ENCODE measurements at regions not wholly inside any gene's neighbourhood (a gene's known extent, or its start where the extent isn't known, plus 50 kb on each side); places are given as distances from the start of the nearest gene placed in this dataset.

DNA sequence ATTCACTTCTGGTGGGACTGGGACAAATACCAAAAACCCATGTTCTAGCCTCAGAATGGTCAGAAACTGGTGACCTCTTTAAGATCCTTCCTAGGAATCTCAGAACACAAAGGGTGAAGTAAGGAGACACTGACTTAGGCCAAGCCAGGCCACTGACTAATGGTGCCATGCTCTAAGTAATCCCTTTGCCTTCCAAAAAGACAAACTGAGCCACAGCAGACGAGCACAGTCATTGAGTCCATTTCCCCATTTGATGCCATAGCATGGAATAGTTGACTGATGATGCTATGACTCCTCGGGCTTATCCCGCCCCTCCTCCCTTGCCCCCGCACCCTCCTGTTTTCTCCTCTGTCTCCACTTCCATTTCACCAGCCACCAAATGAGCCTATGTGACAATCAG lies 145.8 kb upstream of the ZNF648 start:
- peaks cover 4 to 5% of the 10 kb centered on the region in 2 experiments; a peak in 2 of 5 replicates for H3K4me1 ChIP-seq (replicated peaks in 1 of 2; ENCODE audit: control insufficient read depth in 2 of 2, insufficient read depth in 2 of 2, low read length in 2 of 2)
- H3K9me3 ChIP-seq (replicated peaks; ENCODE audit: control insufficient read depth, insufficient read depth, low read depth, low read length), result no peaks in the 10 kb centered on the region
- H3K4me2 ChIP-seq (ENCODE audit: insufficient read depth, low read length), result no peak overlapping the region
- TF ChIP-seq MTA3 (IDR thresholded peaks at IDR 0.05; ENCODE audit: borderline replicate concordance) (no peak), RAD21 (CRISPR knock-in tag; conservative IDR thresholded peaks at IDR 0.05 in 1 of 2, IDR thresholded peaks at IDR 0.05 in 1 of 2) (no peak), ZNF165 (CRISPR knock-in tag; IDR thresholded peaks at IDR 0.05; ENCODE audit: borderline replicate concordance) (no peak)
- TF ChIP-seq, protein P1, sequence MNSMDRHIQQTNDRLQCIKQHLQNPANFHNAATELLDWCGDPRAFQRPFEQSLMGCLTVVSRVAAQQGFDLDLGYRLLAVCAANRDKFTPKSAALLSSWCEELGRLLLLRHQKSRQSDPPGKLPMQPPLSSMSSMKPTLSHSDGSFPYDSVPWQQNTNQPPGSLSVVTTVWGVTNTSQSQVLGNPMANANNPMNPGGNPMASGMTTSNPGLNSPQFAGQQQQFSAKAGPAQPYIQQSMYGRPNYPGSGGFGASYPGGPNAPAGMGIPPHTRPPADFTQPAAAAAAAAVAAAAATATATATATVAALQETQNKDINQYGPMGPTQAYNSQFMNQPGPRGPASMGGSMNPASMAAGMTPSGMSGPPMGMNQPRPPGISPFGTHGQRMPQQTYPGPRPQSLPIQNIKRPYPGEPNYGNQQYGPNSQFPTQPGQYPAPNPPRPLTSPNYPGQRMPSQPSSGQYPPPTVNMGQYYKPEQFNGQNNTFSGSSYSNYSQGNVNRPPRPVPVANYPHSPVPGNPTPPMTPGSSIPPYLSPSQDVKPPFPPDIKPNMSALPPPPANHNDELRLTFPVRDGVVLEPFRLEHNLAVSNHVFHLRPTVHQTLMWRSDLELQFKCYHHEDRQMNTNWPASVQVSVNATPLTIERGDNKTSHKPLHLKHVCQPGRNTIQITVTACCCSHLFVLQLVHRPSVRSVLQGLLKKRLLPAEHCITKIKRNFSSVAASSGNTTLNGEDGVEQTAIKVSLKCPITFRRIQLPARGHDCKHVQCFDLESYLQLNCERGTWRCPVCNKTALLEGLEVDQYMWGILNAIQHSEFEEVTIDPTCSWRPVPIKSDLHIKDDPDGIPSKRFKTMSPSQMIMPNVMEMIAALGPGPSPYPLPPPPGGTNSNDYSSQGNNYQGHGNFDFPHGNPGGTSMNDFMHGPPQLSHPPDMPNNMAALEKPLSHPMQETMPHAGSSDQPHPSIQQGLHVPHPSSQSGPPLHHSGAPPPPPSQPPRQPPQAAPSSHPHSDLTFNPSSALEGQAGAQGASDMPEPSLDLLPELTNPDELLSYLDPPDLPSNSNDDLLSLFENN (IDR thresholded peaks at IDR 0.05; ENCODE audit: low read depth in 2 of 2, low read length in 2 of 2), result no peak
- CTCF ChIA-PET (ENCODE audit: low intra/inter-chr PET ratio), result no interaction called here
- peak overlapping the region; percentile 3; the same call in 1 of the 2 replicates for H2AFZ ChIP-seq (ENCODE audit: low read depth, low read length)
- POLR2A ChIA-PET, result interaction anchor here (0.6 to 2.4 kb wide), 2 partner anchors 10 to 182 kb away, joined by 4 to 6 read pairs; no protein-coding TSS in a partner anchor
- H3K36me3 ChIP-seq (ENCODE audit: control insufficient read depth, insufficient read depth, low read length), result no peaks in the 10 kb centered on the region
- FAIRE-seq (no peak), DNase-seq (ENCODE audit: extremely low read depth in 1 of 4, low spot score in 3 of 4) (no peak), ATAC-seq (no peak)
- WGBS (ENCODE audit: insufficient coverage, low coverage, missing lambda C conversion rate), result 69% methylated on average over 4 of the region's 4 CpGs
- H4K20me1 ChIP-seq (replicated peaks; ENCODE audit: control insufficient read depth, insufficient read depth, low read length), result no peaks in the 10 kb centered on the region
- in situ Hi-C loops (cut with MboI), result no loop called here
- H3K27me3 ChIP-seq (ENCODE audit: control insufficient read depth in 2 of 2, insufficient read depth in 2 of 2, low read length in 2 of 2), result no peaks in the 10 kb centered on the region
- intact Hi-C loops (cut with micrococcal nuclease), result no loop called here
- no peaks in the 10 kb centered on the region for H3K9me1 ChIP-seq (ENCODE audit: control insufficient read depth, insufficient read depth, low read length)
- H3K79me2 ChIP-seq (ENCODE audit: control insufficient read depth, insufficient read depth, low read length), result no peaks in the 10 kb centered on the region
- H3K27ac ChIP-seq (ENCODE audit: extremely low read depth, low read depth, low read length), result no peak overlapping the region
- H3K4me3 ChIP-seq, result no peak overlapping the region
- H3K9ac ChIP-seq (ENCODE audit: insufficient read depth in 1 of 2, low read depth in 2 of 2, low read length in 2 of 2), result no peak overlapping the region
- no TSS peak for BruUV-seq (replicated peaks)

Measured in K562 (cell line).